ENCODE measurements at regions not wholly inside any gene's neighbourhood (a gene's known extent, or its start where the extent isn't known, plus 50 kb on each side); places are given as distances from the start of the nearest gene placed in this dataset.

- no peak overlapping the region for H3K27ac ChIP-seq (ENCODE audit: low read depth)
- no peaks in the 10 kb centered on the region for H3K27me3 ChIP-seq (ENCODE audit: insufficient read depth)
- no peak overlapping the region for H2AFZ ChIP-seq
- H3K27ac Mint-ChIP-seq: no peak overlapping the region
- H3K4me1 ChIP-seq (ENCODE audit: insufficient read depth): no peaks in the 10 kb centered on the region
- H4K20me1 ChIP-seq (replicated peaks; ENCODE audit: insufficient read depth): no peaks in the 10 kb centered on the region
- peaks cover 1% of the 10 kb centered on the region for H3K27me3 Mint-ChIP-seq (ENCODE audit: insufficient read depth, low read depth, poor library complexity)
- H3K9me2 ChIP-seq (ENCODE audit: insufficient read depth): 0 out of 2 replicates have a peak, but pooled peaks cover 11% of the 10 kb centered on the region
- DNase-seq (ENCODE audit: low spot score) (no peak), ATAC-seq (no peak)
- peaks cover 5% of the 10 kb centered on the region; the same call in 1 of the 3 replicates for H3K9me3 Mint-ChIP-seq
- H3K4me1 Mint-ChIP-seq: no peaks in the 10 kb centered on the region
- no peak overlapping the region for H3K4me3 ChIP-seq
- H3K79me2 ChIP-seq (replicated peaks; ENCODE audit: insufficient read depth): no peaks in the 10 kb centered on the region
- H3K4me3 Mint-ChIP-seq: no peak overlapping the region
- no peaks in the 10 kb centered on the region for H3K36me3 ChIP-seq (ENCODE audit: insufficient read depth)
- no peaks in the 10 kb centered on the region for H3F3A ChIP-seq (replicated peaks; ENCODE audit: low read depth)
- no peaks in the 10 kb centered on the region for H3K36me3 Mint-ChIP-seq (ENCODE audit: low read depth)
- TF ChIP-seq STAT1 (IDR thresholded peaks at IDR 0.05; ENCODE audit: unreplicated experiment) (no peak), ZNF114 (CRISPR knock-in tag; IDR thresholded peaks at IDR 0.05) (no peak), EZH2phosphoT487 (IDR thresholded peaks at IDR 0.05; ENCODE audit: unreplicated experiment) (no peak), ETS1 (IDR thresholded peaks at IDR 0.05) (no peak), CREB1 (CRISPR knock-in tag; IDR thresholded peaks at IDR 0.05; ENCODE audit: low read depth) (no peak), NANOG (IDR thresholded peaks at IDR 0.05; ENCODE audit: borderline replicate concordance) (no peak), CTCF (conservative IDR thresholded peaks at IDR 0.05; ENCODE audit: low read depth in 2 of 2) (no peak), JUNB (IDR thresholded peaks at IDR 0.05; ENCODE audit: unreplicated experiment) (no peak), ZNF462 (CRISPR knock-in tag; IDR thresholded peaks at IDR 0.05) (no peak), ZNF331 (CRISPR knock-in tag; IDR thresholded peaks at IDR 0.05; ENCODE audit: low read depth) (no peak), EZH2 (IDR thresholded peaks at IDR 0.05; ENCODE audit: low read depth, unreplicated experiment) (no peak), POLR2AphosphoS5 (IDR thresholded peaks at IDR 0.05; ENCODE audit: low read depth) (no peak), REST (IDR thresholded peaks at IDR 0.05; ENCODE audit: unreplicated experiment) (no peak)
- no peak overlapping the region for H3K4me2 ChIP-seq
These were observed 647.6 kb downstream of the TNS3 start for GRCh38 chr7:46934198-46934825.
